B cell (primary cell): ENCODE measurements at regions not wholly inside any gene's neighbourhood (a gene's known extent, or its start where the extent isn't known, plus 50 kb on each side); places are given as distances from the start of the nearest gene placed in this dataset.

Source experiments
- ATAC-seq: fragments of 200-7000 bp; cut with Tn5 transposase; one replicate; pipeline ENCODE4 v1.10.0; 2021; ENCODE audit warnings: low read depth, mild to moderate bottlenecking, moderate number of reproducible peaks, moderate library complexity
- CTCF ChIA-PET: fragments of 350-600 bp; sonication (Branson Sonifier 250); formaldehyde crosslinking; loops from one replicate; lab custom pipeline; 2021; ENCODE audit warnings: antibody characterized with exemption, inconsistent platforms; lab: Charles Lee
- POLR2A ChIA-PET: fragments of 350-600 bp; sonication (Branson Sonifier 250); formaldehyde crosslinking; loops from one replicate; lab custom pipeline; 2021; ENCODE audit warnings: antibody characterized with exemption; lab: Charles Lee
- DNase-seq: peaks from one replicate; pipeline ENCODE4 v3.0.0; 2013
- H2AFZ ChIP-seq: 2 replicates; pipeline ENCODE4 v1.6.1; 2012; ENCODE audit warnings: mild to moderate bottlenecking, low read depth, low read length; ENCODE audit not compliant: insufficient read depth, poor library complexity, severe bottlenecking
- H3K27ac ChIP-seq, 2 donors: 1 replicate in 1 of 2; 2 replicates in 1 of 2; pipeline ENCODE4 v1.5.1; 2012 to 2013; ENCODE audit warnings: low read length in 2 of 2, mild to moderate bottlenecking in 2 of 2, moderate library complexity in 1 of 2
- H3K27me3 ChIP-seq, 4 experiments: fragments of 200-600 bp in 1 of 4; sonication (generic) in 1 of 4; replicated peaks in 1 of 4; 1 replicate in 2 of 4; 2 replicates in 2 of 4; pipeline versions ENCODE4 v1.6.1 to v1.7.0; 2013 to 2016; ENCODE audit warnings: low read length in 3 of 4, mild to moderate bottlenecking in 2 of 4, mixed read lengths in 1 of 4, moderate library complexity in 1 of 4; ENCODE audit not compliant: insufficient read depth in 4 of 4, control insufficient read depth in 3 of 4; ENCODE audit errors: control extremely low read depth in 1 of 4
- H3K36me3 ChIP-seq, 2 experiments: replicated peaks in 1 of 2; 1 replicate in 1 of 2; 2 replicates in 1 of 2; pipeline versions ENCODE4 v1.6.1 to v1.7.1; 2013; ENCODE audit warnings: low read length in 1 of 2; ENCODE audit not compliant: insufficient read depth in 2 of 2, control insufficient read depth in 1 of 2; ENCODE audit errors: control extremely low read depth in 1 of 2, extremely low read depth in 1 of 2
- H3K4me1 ChIP-seq, 2 donors: fragments of 200-600 bp in 1 of 2; sonication (generic) in 1 of 2; 1 replicate in 1 of 2; 2 replicates in 1 of 2; pipeline versions ENCODE4 v1.5.1 to v1.6.1; 2013 to 2017; ENCODE audit warnings: low read length in 2 of 2; ENCODE audit not compliant: control insufficient read depth in 2 of 2, insufficient read depth in 2 of 2
- H3K4me2 ChIP-seq: replicated peaks from 2 replicates; pipeline ENCODE3; 2012; ENCODE audit warnings: mild to moderate bottlenecking, low read depth, low read length; ENCODE audit not compliant: poor library complexity, severe bottlenecking
- H3K4me3 ChIP-seq, 5 experiments: fragments of 200-600 bp in 1 of 5; sonication (generic) in 1 of 5; 1 replicate in 3 of 5; 2 replicates in 2 of 5; pipeline versions ENCODE4 v1.5.1 to v1.7.0; 2011 to 2016; ENCODE audit warnings: low read length in 4 of 5, mild to moderate bottlenecking in 4 of 5, low read depth in 2 of 5, control low read depth in 1 of 5, moderate library complexity in 1 of 5; ENCODE audit not compliant: insufficient read depth in 1 of 5; ENCODE audit errors: control extremely low read depth in 1 of 5, extremely low read depth in 1 of 5
- H3K79me2 ChIP-seq: fragments of 200-600 bp; sonication (generic); one replicate; pipeline ENCODE4 v1.6.0; 2016; ENCODE audit warnings: low read length; ENCODE audit not compliant: control insufficient read depth, insufficient read depth
- H3K9ac ChIP-seq: fragments of 200-600 bp; sonication (generic); 2 replicates; pipeline ENCODE4 v1.6.1; 2017; ENCODE audit warnings: mild to moderate bottlenecking, low read length, moderate library complexity
- H3K9me3 ChIP-seq, 3 donors: one replicate each; pipeline versions ENCODE4 v1.6.1 to v1.7.1; 2013; ENCODE audit warnings: low read length in 2 of 3; ENCODE audit not compliant: control insufficient read depth in 2 of 3, insufficient read depth in 1 of 3; ENCODE audit errors: control extremely low read depth in 1 of 3
- H4K20me1 ChIP-seq: 2 replicates; pipeline ENCODE4 v1.6.0; 2012; ENCODE audit warnings: mild to moderate bottlenecking, low read length; ENCODE audit not compliant: insufficient read depth, control insufficient read depth, poor library complexity, severe bottlenecking
- H3K27ac Mint-ChIP-seq: one replicate; pipeline ENCODE4 v1.8.0; 2021; ENCODE audit warnings: mixed read lengths
- H3K27me3 Mint-ChIP-seq: one replicate; pipeline ENCODE4 v1.8.0; 2021; ENCODE audit warnings: mixed read lengths
- H3K4me1 Mint-ChIP-seq: one replicate; pipeline ENCODE4 v1.8.0; 2021; ENCODE audit warnings: mixed read lengths
- H3K4me3 Mint-ChIP-seq: one replicate; pipeline ENCODE4 v1.8.0; 2021; ENCODE audit warnings: mixed read lengths
- H3K9me3 Mint-ChIP-seq: one replicate; pipeline ENCODE4 v1.8.0; 2022; ENCODE audit warnings: mixed read lengths; ENCODE audit not compliant: insufficient read depth
- CTCF ChIP-seq: fragments of 200-600 bp; IDR thresholded peaks from one replicate; pipeline ENCODE4 v1.8.0; 2022; ENCODE audit warnings: antibody characterized with exemption, mild to moderate bottlenecking
- EZH2 ChIP-seq: IDR thresholded peaks from 2 replicates; pipeline ENCODE4 v1.6.1; 2012; ENCODE audit warnings: borderline replicate concordance, low read depth, mild to moderate bottlenecking, moderate library complexity, low read length; ENCODE audit not compliant: insufficient read depth, poor library complexity, severe bottlenecking
- WGBS: methylation state at CpG from one replicate; pipeline ENCODE4 v1.1.5; 2013; ENCODE audit warnings: missing lambda C conversion rate; ENCODE audit not compliant: insufficient coverage; 5-methylcytosine and 5-hydroxymethylcytosine counted together
- intact Hi-C: fragments of 100-400 bp; cut with micrococcal nuclease; formaldehyde crosslinking; loops from one replicate; pipeline ENCODE4 v1.10.0; 2022

GRCh38 chr7:3239291-3239691, 61.8 kb upstream of the SDK1 start:
- Histone ChIP-seq H4K20me1 (no peaks in the 10 kb centered on the region), H2AFZ (no peak overlapping the region), H3K27me3 (peaks cover 0 to 3% (median 0%) of the 10 kb centered on the region in 4 experiments), H3K36me3 (no peaks in the 10 kb centered on the region), H3K27ac (no peak overlapping the region), H3K9me3 (peaks cover 0 to 2% (median under 1%) of the 10 kb centered on the region in 3 donors), H3K9ac (no peak overlapping the region), H3K4me3 (no peak overlapping the region), H3K4me1 (no peaks in the 10 kb centered on the region), H3K4me2 (no peak overlapping the region), H3K79me2 (no peaks in the 10 kb centered on the region)
- intact Hi-C loops: no loop called here
- Mint-ChIP-seq H3K27me3 (peaks cover 24% of the 10 kb centered on the region), H3K4me1 (no peaks in the 10 kb centered on the region), H3K4me3 (no peak overlapping the region), H3K9me3 (peaks cover 6% of the 10 kb centered on the region), H3K27ac (no peak overlapping the region)
- DNase-seq: no peak
- ATAC-seq: no peak
- TF ChIP-seq EZH2: no peak
- no peak for TF ChIP-seq CTCF
- 95% methylated on average over 8 of the region's 12 CpGs for WGBS
- ChIA-PET POLR2A (no interaction called here), CTCF (no interaction called here)

- Histone ChIP-seq H4K20me1 (no peaks in the 10 kb centered on the region), H3K27me3 (peaks cover 0 to 3% (median 0%) of the 10 kb centered on the region in 4 experiments), H3K79me2 (no peaks in the 10 kb centered on the region), H3K4me3 (no peak overlapping the region), H3K4me1 (no peaks in the 10 kb centered on the region), H2AFZ (no peak overlapping the region), H3K4me2 (no peak overlapping the region), H3K9me3 (peaks cover 0 to under 1% (median under 1%) of the 10 kb centered on the region in 3 donors), H3K27ac (no peak overlapping the region), H3K9ac (no peak overlapping the region), H3K36me3 (no peaks in the 10 kb centered on the region)
- WGBS: 87% methylated on average over 21 of the region's 25 CpGs
- DNase-seq (no peak), ATAC-seq (no peak)
- no peaks in the 10 kb centered on the region for H3K4me1 Mint-ChIP-seq
- H3K27ac Mint-ChIP-seq: no peak overlapping the region
- ChIA-PET POLR2A (no interaction called here), CTCF (no interaction called here)
- intact Hi-C loops: no loop called here
- no peaks in the 10 kb centered on the region for H3K9me3 Mint-ChIP-seq
- TF ChIP-seq EZH2 (no peak), CTCF (no peak)
- no peak overlapping the region for H3K4me3 Mint-ChIP-seq
- peaks cover 14% of the 10 kb centered on the region for H3K27me3 Mint-ChIP-seq
These were observed 60.1 kb upstream of the SDK1 start for GRCh38 chr7:3240826-3241430.
